DMS 273 treated with DMSO at 0.1 percent for 48 hours (cell line): ENCODE measurements at regions not wholly inside any gene's neighbourhood (a gene's known extent, or its start where the extent isn't known, plus 50 kb on each side); places are given as distances from the start of the nearest gene placed in this dataset.

Experiments used
- DNase-seq: peaks from one replicate; lab custom pipeline; 2025; lab: John Stamatoyannopoulos, UW

- no peak for DNase-seq
Observed at GRCh38 chr5:82850393-82850792, 226.8 kb downstream of the TMEM167A start.

DNA sequence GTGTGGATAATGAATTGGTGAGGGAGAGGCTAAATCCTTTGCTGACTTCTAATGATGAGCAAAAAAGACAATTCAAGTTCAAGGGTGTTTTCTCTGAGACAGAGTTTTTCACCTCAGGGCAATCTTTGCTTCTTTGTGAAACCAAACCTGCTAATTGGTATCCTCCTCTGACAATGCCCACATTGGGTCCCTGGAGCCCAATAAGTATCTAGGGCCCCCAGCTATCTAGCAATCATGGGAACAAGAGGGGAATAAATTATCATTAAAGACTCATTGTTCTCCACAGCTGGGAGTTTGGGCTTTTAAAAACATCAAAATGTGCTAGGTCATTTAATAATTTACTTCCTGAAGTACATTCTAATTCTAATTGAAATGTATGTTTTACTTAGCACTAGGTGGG is 227.3 kb downstream of the TMEM167A start:
- no peak for DNase-seq

DNA sequence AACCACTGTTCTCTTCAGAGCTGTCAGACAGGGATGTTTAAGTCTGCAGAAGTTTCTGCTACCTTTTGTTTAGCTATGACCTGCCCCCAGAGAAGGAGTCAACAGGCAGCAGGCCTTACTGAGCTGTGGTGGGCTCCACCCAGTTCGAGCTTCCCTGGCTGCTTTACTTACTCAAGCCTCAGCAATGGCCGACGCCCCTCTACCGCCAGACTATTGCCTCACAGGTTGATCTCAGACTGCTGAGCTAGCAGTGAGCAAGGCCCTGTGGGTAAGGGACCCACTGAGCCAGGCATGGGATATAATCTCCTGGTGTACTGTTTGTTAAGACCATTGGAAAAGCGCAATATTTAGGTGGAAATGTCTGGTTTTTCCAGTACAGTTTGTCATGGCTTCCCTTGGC is 229.6 kb downstream of the TMEM167A start:
- no peak for DNase-seq

DNA sequence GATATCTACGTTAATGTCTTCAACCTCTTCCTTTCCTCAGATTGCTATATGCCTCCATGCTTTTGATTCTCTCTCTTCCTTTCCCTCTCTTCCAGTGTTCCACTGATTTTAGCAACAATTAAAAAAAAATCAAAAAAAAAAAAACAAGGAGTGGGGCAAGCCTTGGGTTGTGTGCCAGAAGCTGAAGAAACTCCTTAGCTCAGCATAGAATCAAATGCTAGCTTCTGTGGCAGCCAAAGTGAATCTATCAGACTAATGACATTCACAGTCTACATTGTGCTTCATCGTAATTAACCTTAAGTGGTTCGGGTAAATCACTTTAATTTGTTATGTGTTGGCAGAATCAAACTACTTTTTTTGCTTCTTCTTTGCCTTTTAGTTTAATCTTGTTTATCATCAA is 237.3 kb downstream of the TMEM167A start:
- DNase-seq = no peak

DNA sequence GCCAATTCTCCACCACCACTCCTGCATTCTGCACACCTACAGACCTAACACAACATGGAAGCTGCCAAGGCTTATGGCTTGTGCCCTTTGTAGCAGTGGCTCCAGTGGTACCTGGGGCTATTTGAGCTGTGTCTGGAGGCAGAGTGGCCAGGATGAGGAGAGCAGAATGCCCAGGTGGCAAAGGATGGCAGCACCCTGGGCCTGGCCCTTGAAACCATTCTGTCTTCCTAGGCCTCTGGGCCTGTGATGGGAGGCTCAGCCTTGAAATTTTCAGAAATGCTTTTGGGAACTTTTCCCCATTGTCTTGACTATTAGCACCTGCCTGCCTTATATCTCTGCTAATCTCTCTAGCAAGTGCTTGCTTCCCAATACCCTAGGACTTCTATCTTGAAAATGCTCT is 241.7 kb downstream of the TMEM167A start:
- DNase-seq = no peak

DNA sequence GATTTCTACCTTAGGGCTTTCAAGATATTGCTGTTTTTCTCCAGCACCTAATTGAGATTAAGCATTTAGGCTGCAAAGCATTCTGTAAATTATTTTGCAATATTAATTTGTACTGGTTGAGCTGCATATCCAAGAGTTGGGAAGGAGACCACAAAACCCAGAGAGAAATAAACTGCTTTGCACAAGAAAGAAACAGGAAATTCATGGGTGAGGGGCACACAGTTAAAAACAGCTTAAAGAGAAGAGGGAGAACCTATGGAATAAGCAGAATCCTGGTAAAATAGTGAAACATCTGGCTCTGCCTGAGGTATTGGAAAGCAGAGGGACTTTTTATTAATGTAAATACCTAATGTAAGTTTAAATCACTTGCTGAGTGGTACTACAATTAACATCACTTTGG is 243.0 kb downstream of the TMEM167A start:
- no peak for DNase-seq

- no peak for DNase-seq
Observed at GRCh38 chr5:82833277-82833676, 243.9 kb downstream of the TMEM167A start.

- DNase-seq = no peak
Observed at GRCh38 chr5:82832445-82832844, 244.7 kb downstream of the TMEM167A start.

DNA sequence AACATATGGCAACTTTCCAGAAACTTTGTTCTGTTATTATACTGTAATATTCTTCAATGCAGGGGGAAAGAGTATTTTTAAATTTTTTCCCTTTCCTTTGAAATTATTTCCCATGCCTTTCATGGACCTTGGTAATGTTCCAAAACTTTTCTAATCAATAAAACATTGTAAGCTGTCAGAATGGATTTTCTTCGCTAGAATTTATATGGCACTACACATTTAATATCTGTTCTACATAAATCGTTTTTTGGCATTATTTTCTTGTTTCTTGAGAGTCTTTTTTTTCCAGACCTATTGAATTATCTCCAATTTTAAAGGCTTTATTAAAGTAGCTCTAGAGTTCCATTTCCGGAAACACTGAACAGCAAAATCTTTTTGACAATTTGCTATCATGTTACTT is 249.0 kb downstream of the TMEM167A start:
- DNase-seq = no peak

GRCh38 chr5:82827651-82828050 is 249.5 kb downstream of the TMEM167A start:
- DNase-seq = no peak

- no peak for DNase-seq
Observed at GRCh38 chr5:82822634-82822927, 254.6 kb downstream of the TMEM167A start.

GRCh38 chr5:82821846-82822633 is 255.2 kb downstream of the TMEM167A start:
- DNase-seq = no peak

DNA sequence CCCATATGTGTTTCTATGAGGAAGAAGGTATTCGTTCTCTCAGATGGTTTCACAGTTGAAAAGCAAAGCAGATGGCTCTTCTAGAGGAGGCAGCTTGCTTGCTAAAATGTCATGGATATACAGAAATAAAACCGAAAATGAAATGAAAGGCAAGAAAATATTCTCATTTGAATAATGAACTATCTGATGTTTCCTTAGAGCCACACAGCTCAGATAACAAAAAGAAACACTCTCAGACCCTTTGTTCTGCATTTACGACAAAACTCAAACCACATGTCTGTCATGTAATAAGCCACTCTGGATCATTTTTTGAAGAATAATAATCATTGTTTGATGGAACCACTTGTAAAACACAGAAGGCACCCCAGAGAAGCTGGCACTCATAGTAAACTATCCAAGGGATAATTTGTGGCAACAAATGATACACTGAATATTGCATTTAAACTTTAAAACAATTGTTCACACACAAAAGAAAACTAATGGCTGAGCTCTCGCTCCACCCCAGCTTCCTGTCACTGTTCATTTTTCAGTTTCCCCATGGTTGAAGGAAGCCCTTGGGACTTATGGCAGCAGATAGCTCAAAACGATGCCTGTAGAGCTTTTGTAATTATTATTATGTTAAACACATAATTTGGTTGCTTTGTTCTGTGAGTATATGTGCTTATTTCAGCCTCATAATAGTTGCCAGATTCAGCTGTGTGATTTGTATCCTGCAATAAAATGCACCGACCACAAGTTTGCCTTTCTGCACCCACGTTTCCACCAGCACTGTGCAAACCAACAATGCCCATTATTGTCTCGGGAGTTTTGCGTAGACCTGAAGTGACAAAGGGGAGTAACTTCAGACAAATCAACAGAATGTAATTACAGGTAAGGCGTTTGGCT is 256.0 kb downstream of the TMEM167A start:
- DNase-seq = no peak

- no peak for DNase-seq
Observed at GRCh38 chr5:82820188-82820587, 257.0 kb downstream of the TMEM167A start.

DNA sequence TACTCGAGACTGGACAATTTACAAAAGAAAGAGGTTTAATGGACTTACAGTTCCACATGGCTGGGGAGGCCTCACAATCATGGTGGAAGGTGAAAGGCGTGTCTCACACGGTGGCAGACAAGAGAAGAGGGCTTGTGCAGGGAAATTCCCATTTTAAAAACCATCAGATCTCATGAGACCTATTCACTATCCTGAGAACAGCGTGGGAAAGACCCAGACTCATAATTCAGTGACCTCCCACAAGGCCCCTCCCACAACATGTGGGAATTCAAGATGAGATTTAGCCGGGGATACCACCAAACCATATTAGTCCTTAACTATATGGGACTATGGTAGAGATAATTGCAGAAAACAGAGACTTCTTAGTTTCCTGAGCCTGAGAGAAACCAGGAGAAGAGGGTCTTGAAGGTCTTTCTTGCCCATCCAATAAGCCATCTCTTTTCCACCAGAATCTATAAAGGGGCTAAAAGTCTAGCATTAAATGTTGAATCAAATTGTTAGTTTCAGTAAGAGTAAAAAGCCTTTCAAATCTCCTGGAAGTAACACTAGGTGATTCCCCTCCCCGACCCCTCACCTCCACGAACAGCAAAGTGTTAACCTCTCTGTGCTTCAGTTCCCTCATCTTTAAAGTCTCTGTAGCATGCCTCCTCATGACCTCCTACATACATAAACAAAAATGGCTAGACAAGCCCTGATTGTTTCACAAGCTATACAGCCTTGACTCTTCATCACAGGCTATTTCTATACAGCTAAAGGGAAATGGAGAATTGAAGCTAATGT is 259.1 kb downstream of the TMEM167A start:
- DNase-seq = no peak

DNA sequence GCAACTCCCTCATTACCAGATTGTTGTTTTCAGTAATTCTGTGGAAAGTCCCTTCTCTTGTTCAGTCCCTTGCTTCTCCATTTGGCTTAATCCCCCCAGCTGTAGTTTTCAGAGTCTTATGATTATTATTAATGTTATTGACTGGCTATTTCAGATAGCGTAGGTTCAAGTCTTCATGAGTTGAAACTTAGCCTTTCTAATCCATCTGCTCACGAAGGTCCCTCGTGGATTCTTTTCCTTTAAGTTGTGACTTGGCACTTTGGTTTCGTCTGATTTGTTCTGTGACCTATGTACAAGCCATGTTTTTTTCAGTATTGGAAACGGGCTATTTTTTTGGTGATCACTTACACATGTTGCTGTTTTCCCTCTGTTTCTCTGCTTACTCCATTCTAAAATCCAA is 260.3 kb downstream of the TMEM167A start:
- DNase-seq = no peak

GRCh38 chr5:82815871-82816270 is 261.3 kb downstream of the TMEM167A start:
- no peak for DNase-seq

- DNase-seq = no peak
Observed at GRCh38 chr5:82813861-82814260, 263.3 kb downstream of the TMEM167A start.

DNA sequence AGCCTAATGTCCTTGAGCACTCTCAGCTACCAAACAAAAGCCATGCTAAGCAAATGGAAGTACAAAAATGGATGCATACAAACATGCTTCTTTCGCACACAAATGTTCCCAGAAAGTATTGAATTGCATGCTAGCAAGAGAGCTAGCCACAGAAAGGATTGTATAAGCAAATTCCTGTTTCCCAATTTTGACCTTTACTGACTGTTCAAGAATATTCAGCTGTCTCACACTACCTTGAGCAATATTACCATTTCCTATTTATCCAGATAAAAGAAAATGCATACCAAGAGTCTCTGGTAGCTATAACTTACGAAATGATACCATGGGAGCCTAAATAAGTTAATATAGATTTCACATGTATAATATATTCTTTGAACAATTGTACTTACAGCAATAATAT is 264.6 kb downstream of the TMEM167A start:
- DNase-seq = no peak

DNA sequence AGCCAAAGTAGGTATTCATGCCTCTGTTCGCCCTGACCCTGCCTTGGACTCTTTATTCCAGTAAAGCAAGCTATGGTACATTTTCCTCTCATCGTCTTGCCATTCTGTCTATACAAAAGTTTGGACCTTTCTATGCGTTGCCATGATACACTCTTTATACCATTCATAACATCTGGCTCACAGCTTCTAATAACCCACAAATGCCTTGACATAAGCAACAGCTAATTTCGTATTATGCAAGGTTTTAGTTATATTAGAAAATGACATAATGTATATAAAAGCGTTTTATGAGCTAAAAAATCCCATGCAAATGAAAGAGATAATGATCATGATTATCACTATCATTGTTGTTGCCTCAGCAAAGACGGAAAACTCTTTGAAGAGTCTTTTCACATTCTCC is 265.7 kb downstream of the TMEM167A start:
- no peak for DNase-seq

DNA sequence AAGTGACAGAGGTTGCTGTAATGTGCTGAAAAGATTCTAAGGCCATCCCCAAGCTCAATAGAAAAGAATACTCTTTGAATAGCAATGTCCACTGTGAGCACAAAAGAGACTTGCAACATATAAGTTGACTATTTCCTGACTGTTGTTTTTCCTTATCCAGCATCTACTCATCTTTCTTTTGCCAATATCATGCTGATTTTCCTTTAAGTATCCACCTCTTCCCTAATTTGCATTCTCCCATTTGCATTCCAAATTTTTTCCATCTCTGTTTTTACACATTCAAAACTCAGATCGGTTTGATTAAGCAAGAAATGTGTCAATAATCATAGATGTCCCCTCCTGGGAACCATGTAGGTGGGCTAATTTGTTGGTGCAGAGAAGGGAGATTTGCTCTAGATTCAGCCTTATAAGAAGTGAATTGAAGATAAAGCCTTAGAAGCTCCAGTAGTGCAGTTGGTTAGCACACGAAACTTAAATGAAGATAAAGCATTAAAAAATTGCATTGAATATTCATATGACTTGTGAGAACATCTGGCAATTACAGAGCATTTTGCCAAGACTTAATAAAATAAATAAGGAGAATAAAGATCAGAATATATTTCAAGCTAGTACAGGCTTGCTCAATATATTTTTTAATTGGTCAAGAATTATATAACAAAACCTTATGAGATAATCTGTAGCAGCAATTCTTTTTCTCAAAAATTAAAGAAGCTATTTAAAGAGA is 267.6 kb downstream of the TMEM167A start:
- DNase-seq = no peak

- DNase-seq = no peak
Observed at GRCh38 chr5:82808960-82809359, 268.2 kb downstream of the TMEM167A start.
